Heart right ventricle (tissue), 16 donors: ENCODE measurements at regions not wholly inside any gene's neighbourhood (a gene's known extent, or its start where the extent isn't known, plus 50 kb on each side); places are given as distances from the start of the nearest gene placed in this dataset.
A peak's percentile ranks its signal among the peaks of the same experiment; 100 is the strongest.

Experiments used
- ATAC-seq, 8 donors: fragments of 200-7000 bp; cut with Tn5 transposase; one replicate each; pipeline ENCODE4 v1.9.1; 2020; ENCODE audit warnings: mild to moderate bottlenecking in 8 of 8, moderate library complexity in 8 of 8, moderate number of reproducible peaks in 1 of 8
- DNase-seq, 2 donors: peaks; one replicate each; pipeline ENCODE4 v3.0.0-alpha.2; 2020
- H3K27ac ChIP-seq, 10 donors: fragments of 200-600 bp; sonication (generic) in 2 of 10; one replicate each; pipeline versions ENCODE4 v1.5.0 to v1.8.0; 2020 to 2022; ENCODE audit warnings: mild to moderate bottlenecking in 3 of 10
- H3K27me3 ChIP-seq, 7 donors: fragments of 200-600 bp; one replicate each; pipeline ENCODE4 v1.8.0; 2021 to 2022; ENCODE audit warnings: mild to moderate bottlenecking in 2 of 7
- H3K36me3 ChIP-seq, 9 donors: fragments of 200-600 bp; sonication (generic) in 1 of 9; one replicate each; pipeline versions ENCODE4 v1.5.0 to v1.8.0; 2020 to 2022; ENCODE audit warnings: mild to moderate bottlenecking in 2 of 9
- H3K4me1 ChIP-seq, 9 donors: fragments of 200-600 bp; sonication (generic) in 1 of 9; one replicate each; pipeline versions ENCODE4 v1.5.0 to v1.8.0; 2020 to 2022; ENCODE audit warnings: mild to moderate bottlenecking in 4 of 9
- H3K4me3 ChIP-seq, 10 donors: fragments of 200-600 bp; sonication (generic) in 2 of 10; one replicate each; pipeline versions ENCODE4 v1.5.0 to v1.8.0; 2020 to 2022; ENCODE audit warnings: mild to moderate bottlenecking in 7 of 10, moderate library complexity in 2 of 10
- H3K9me3 ChIP-seq, 11 donors: fragments of 200-600 bp in 10 of 11; sonication (generic) in 2 of 11; one replicate each; pipeline versions ENCODE4 v1.5.0 to v1.8.0; 2013 to 2022; ENCODE audit warnings: mild to moderate bottlenecking in 2 of 11, control low read depth in 1 of 11, moderate library complexity in 1 of 11
- WGBS, 2 donors: extraction: QIAGEN DNeasy Blood & Tissue Kit; methylation state at CpG; one replicate each; pipeline ENCODE4 v1.1.7; 2013; ENCODE audit warnings: inconsistent platforms in 1 of 2; 5-methylcytosine and 5-hydroxymethylcytosine counted together
- intact Hi-C, 10 donors: fragments of 100-400 bp; cut with DNase I; formaldehyde crosslinking; loops; one replicate each; pipeline versions ENCODE4 v1.11.1 to v1.14.2; 2022
- TF ChIP-seq, protein P1 (sequence below), 9 donors: fragments of 200-600 bp; sonication (generic) in 2 of 9; IDR thresholded peaks; one replicate each; pipeline versions ENCODE4 v1.5.0 to v1.8.0; 2021 to 2022; ENCODE audit warnings: antibody characterized with exemption in 9 of 9, mild to moderate bottlenecking in 5 of 9, moderate library complexity in 1 of 9
- donor health status: Arrhythmogenic right ventricular cardiomyopathy.
- donor health status: ischemic (EF 13 %, LVEDD 7.1; RV severe dilation, severe dysfunction).
- donor health status: healthy with polysubstance abuse.
- donor health status: DM: no; HTN: yes; CAD: no.
- donor health status: DM: no; HTN: no; CAD: no.
- donor health status: ischemic (EF 25% LVEDD 6.9; RV normal size, moderate dysfunction).
- donor health status: ischemic (EF 25% LVEDD 5.7; RV mildly dilated, moderate dysfunction).
- donor health status: healthy.
- donor health status: DM: yes; HTN: yes; CAD: no.
- donor health status: Ischemic cardiomyopathy.
- donor health status: ischemic (EF 35%, LVEDD 5.7; RV mildly dilated, moderate dysfunction).
- donor health status: nonischemic (EF 11% LVEDD 7.7; RV severe dilation, severe dysfunction).
- donor health status: DM: yes; HTN: yes; CAD: no.
- donor health status: PGD.
- donor health status: ischemic (EF 29% LVEDD 5.4; RV normal size, mild dysfunction).
- donor health status: nonischemic (EF 23%, LVEDD 6.1; RV moderate dilation, normal function).

DNA sequence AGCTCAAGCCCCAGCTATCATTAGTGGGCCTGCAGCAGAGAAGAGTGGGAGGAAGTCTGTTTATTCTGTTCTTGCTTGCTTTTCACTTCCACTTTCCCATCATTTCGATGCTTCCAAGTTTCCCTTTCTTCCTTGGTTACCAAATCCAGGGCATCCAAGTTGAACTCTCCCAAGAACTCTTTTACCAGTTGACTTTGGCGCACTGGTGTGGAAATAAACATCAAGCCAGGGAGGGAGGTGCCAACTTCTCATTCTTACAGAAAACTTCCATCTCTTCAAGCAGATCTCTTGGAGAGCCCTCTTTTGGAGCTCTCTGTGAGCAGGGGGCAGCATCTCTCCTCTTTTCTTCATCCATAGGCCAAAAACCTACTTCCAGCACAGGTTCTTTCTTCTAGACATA is 85.7 kb upstream of the RGS17 start:
- TF ChIP-seq, protein P1, sequence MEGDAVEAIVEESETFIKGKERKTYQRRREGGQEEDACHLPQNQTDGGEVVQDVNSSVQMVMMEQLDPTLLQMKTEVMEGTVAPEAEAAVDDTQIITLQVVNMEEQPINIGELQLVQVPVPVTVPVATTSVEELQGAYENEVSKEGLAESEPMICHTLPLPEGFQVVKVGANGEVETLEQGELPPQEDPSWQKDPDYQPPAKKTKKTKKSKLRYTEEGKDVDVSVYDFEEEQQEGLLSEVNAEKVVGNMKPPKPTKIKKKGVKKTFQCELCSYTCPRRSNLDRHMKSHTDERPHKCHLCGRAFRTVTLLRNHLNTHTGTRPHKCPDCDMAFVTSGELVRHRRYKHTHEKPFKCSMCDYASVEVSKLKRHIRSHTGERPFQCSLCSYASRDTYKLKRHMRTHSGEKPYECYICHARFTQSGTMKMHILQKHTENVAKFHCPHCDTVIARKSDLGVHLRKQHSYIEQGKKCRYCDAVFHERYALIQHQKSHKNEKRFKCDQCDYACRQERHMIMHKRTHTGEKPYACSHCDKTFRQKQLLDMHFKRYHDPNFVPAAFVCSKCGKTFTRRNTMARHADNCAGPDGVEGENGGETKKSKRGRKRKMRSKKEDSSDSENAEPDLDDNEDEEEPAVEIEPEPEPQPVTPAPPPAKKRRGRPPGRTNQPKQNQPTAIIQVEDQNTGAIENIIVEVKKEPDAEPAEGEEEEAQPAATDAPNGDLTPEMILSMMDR (IDR thresholded peaks at IDR 0.05) = no peak
- no peak overlapping the region for H3K27ac ChIP-seq
- DNase-seq (no peak), ATAC-seq (no peak)
- no peak overlapping the region for H3K4me3 ChIP-seq
- 79 to 80% methylated on average over 2 of the region's 2 CpGs for WGBS, 2 donors
- H3K9me3 ChIP-seq = no peaks in the 10 kb centered on the region
- no peaks in the 10 kb centered on the region for H3K36me3 ChIP-seq
- peaks cover 0 to 8% (median 0%) of the 10 kb centered on the region in 7 donors for H3K27me3 ChIP-seq
- intact Hi-C loops = no loop called here
- peaks cover 0 to 7% (median 0%) of the 10 kb centered on the region in 9 donors for H3K4me1 ChIP-seq

- ATAC-seq = no peak
- no peak overlapping the region for H3K4me3 ChIP-seq
- TF ChIP-seq, protein P1 (IDR thresholded peaks at IDR 0.05) = no peak
- no peaks in the 10 kb centered on the region for H3K9me3 ChIP-seq
- WGBS, 2 donors = 37 to 44% methylated on average over 5 of the region's 5 CpGs
- intact Hi-C loops = no loop called here
- H3K36me3 ChIP-seq = no peaks in the 10 kb centered on the region
- peaks cover 0 to 7% (median 0%) of the 10 kb centered on the region in 9 donors for H3K4me1 ChIP-seq
- DNase-seq = no peak
- H3K27ac ChIP-seq = no peak overlapping the region
- peaks cover 0 to 5% (median 0%) of the 10 kb centered on the region in 7 donors for H3K27me3 ChIP-seq
Observed at GRCh38 chr6:153215242-153215641, 84.2 kb upstream of the RGS17 start.

DNA sequence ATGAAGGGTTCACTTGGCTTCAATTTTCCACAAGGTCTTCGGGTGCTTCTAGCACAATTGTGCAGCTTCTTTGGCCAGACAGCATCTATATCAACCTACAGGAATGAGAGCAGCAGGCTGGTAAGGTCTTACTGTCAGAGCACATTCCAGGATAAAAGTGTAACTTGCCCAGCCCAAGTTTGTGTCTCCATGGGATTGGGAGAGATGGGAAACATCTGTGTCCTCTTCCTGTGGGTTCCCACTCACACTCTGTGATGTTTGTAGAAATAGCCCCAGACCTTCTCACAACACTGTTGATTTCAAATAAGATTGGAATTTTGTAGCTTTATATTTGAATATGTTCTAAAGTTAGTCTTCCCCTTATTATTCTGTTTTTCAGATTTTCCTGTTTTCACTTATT is 83.4 kb upstream of the RGS17 start:
- ATAC-seq = peak in 3 of 8 donors; percentile 25 to 46 (median 28)
- intact Hi-C loops = no loop called here

GRCh38 chr6:153210083-153210482 is 79.0 kb upstream of the RGS17 start:
- intact Hi-C loops = no loop called here
- H3K4me3 ChIP-seq = no peak overlapping the region
- no peak for DNase-seq
- H3K27me3 ChIP-seq = peaks cover 0 to 5% (median 0%) of the 10 kb centered on the region in 7 donors
- peaks cover 0 to 6% (median 0%) of the 10 kb centered on the region in 9 donors for H3K4me1 ChIP-seq
- H3K9me3 ChIP-seq = peaks cover 0 to 9% (median 0%) of the 10 kb centered on the region in 11 donors
- peak overlapping the region in 3 of 10 donors; percentile 20 to 61 (median 40) for H3K27ac ChIP-seq
- 33 to 41% methylated on average over 5 of the region's 5 CpGs for WGBS, 2 donors
- TF ChIP-seq, protein P1 (IDR thresholded peaks at IDR 0.05) = no peak
- ATAC-seq = peak in 3 of 8 donors; percentile 37 to 62 (median 50)
- H3K36me3 ChIP-seq = no peaks in the 10 kb centered on the region

More for the DNA sequence above, 83.4 kb upstream of the RGS17 start:
- Histone ChIP-seq H3K4me3 (no peak overlapping the region), H3K9me3 (peaks cover 0 to 3% (median 0%) of the 10 kb centered on the region in 11 donors), H3K27me3 (peaks cover 0 to 5% (median 0%) of the 10 kb centered on the region in 7 donors), H3K4me1 (peaks cover 0 to 7% (median 0%) of the 10 kb centered on the region in 9 donors), H3K36me3 (no peaks in the 10 kb centered on the region), H3K27ac (peak overlapping the region in 1 of 10 donors; percentile 16)
- TF ChIP-seq, protein P1 (IDR thresholded peaks at IDR 0.05) = no peak
- 42% methylated on average over 1 of the region's 1 CpG for WGBS, 2 donors
- no peak for DNase-seq
